GM23338 (cell line): ENCODE measurements at regions not wholly inside any gene's neighbourhood (a gene's known extent, or its start where the extent isn't known, plus 50 kb on each side); places are given as distances from the start of the nearest gene placed in this dataset.

ENCODE experiments used
- CREB1 ChIP-seq: fragments of 250-450 bp; sonication (Bioruptor Pico); IDR thresholded peaks from 2 replicates; pipeline ENCODE4 v1.5.0; 2020; ENCODE audit warnings: low read depth, mild to moderate bottlenecking, moderate library complexity
- CTCF ChIP-seq, 2 experiments: fragments of 200-600 bp in 1 of 2; sonication (generic) in 1 of 2; conservative IDR thresholded peaks; 2 replicates each; pipeline versions ENCODE4 v1.5.1 to v1.6.1; 2016 to 2017; ENCODE audit warnings: antibody characterized with exemption in 2 of 2, low read depth in 2 of 2, mild to moderate bottlenecking in 2 of 2, moderate library complexity in 1 of 2
- ETS1 ChIP-seq: IDR thresholded peaks from 2 replicates; pipeline ENCODE4 v1.6.1; 2016; ENCODE audit warnings: antibody characterized with exemption
- EZH2 ChIP-seq: fragments of 200-600 bp; sonication (generic); IDR thresholded peaks from one replicate; pipeline ENCODE4 v1.8.0; 2017; ENCODE audit warnings: antibody characterized with exemption, mild to moderate bottlenecking, low read depth; ENCODE audit not compliant: unreplicated experiment
- EZH2phosphoT487 ChIP-seq: fragments of 200-600 bp; sonication (generic); IDR thresholded peaks from one replicate; pipeline ENCODE4 v1.8.1; 2018; ENCODE audit warnings: antibody characterized with exemption; ENCODE audit not compliant: unreplicated experiment
- JUNB ChIP-seq: IDR thresholded peaks from one replicate; pipeline ENCODE4 v1.6.1; 2016; ENCODE audit warnings: antibody characterized with exemption; ENCODE audit not compliant: unreplicated experiment
- NANOG ChIP-seq: IDR thresholded peaks from 2 replicates; pipeline ENCODE4 v1.6.1; 2016; ENCODE audit warnings: antibody characterized with exemption, borderline replicate concordance
- POLR2AphosphoS5 ChIP-seq: IDR thresholded peaks from 2 replicates; pipeline ENCODE4 v1.6.1; 2016; ENCODE audit warnings: antibody characterized with exemption, low read depth
- REST ChIP-seq: IDR thresholded peaks from one replicate; pipeline ENCODE4 v1.6.1; 2018; ENCODE audit warnings: antibody characterized with exemption; ENCODE audit not compliant: unreplicated experiment
- STAT1 ChIP-seq: IDR thresholded peaks from one replicate; pipeline ENCODE4 v1.6.1; 2016; ENCODE audit warnings: antibody characterized with exemption; ENCODE audit not compliant: unreplicated experiment
- ZNF114 ChIP-seq: fragments of 250-450 bp; sonication (Bioruptor Pico); IDR thresholded peaks from 2 replicates; pipeline ENCODE4 v1.5.0; 2020; ENCODE audit warnings: mild to moderate bottlenecking, moderate library complexity
- ZNF331 ChIP-seq: fragments of 250-450 bp; sonication (Bioruptor Pico); IDR thresholded peaks from 2 replicates; pipeline ENCODE4 v1.5.0; 2020; ENCODE audit warnings: low read depth, mild to moderate bottlenecking, moderate library complexity
- ZNF462 ChIP-seq: fragments of 250-450 bp; sonication (Bioruptor Pico); IDR thresholded peaks from 2 replicates; pipeline ENCODE4 v1.5.0; 2020; ENCODE audit warnings: mild to moderate bottlenecking, moderate library complexity

- TF ChIP-seq CTCF (conservative IDR thresholded peaks at IDR 0.05; ENCODE audit: low read depth in 2 of 2) (no peak), REST (no peak), EZH2 (no peak), JUNB (no peak), POLR2AphosphoS5 (no peak), CREB1 (CRISPR knock-in tag) (no peak), ZNF462 (CRISPR knock-in tag) (no peak), EZH2phosphoT487 (no peak), ZNF331 (CRISPR knock-in tag) (no peak), STAT1 (no peak), ETS1 (no peak), ZNF114 (CRISPR knock-in tag) (no peak), NANOG (no peak)
These were observed 153.7 kb upstream of the MSX2 start for GRCh38 chr5:174570662-174571061.
